SK-N-SH treated with all-trans-retinoic acid at 6 μM for 48 hours (cell line): ENCODE measurements at regions not wholly inside any gene's neighbourhood (a gene's known extent, or its start where the extent isn't known, plus 50 kb on each side); places are given as distances from the start of the nearest gene placed in this dataset.

ENCODE experiments used
- ZNF70 ChIP-seq: fragments of 450-650 bp; formaldehyde crosslinking; IDR thresholded peaks from 2 replicates; pipeline ENCODE4 v1.5.0; 2020; ENCODE audit warnings: mild to moderate bottlenecking, moderate library complexity
- TF ChIP-seq, protein P1 (sequence below): fragments of 250-450 bp; sonication (Bioruptor Pico); IDR thresholded peaks from 2 replicates; pipeline ENCODE4 v1.5.1; 2020; ENCODE audit warnings: low read depth, mild to moderate bottlenecking, moderate library complexity
- TF ChIP-seq, protein P2 (sequence below): fragments of 250-450 bp; sonication (Bioruptor Pico); IDR thresholded peaks from 2 replicates; pipeline ENCODE4 v1.5.1; 2021; ENCODE audit warnings: mild to moderate bottlenecking, moderate library complexity

- TF ChIP-seq, protein P1, sequence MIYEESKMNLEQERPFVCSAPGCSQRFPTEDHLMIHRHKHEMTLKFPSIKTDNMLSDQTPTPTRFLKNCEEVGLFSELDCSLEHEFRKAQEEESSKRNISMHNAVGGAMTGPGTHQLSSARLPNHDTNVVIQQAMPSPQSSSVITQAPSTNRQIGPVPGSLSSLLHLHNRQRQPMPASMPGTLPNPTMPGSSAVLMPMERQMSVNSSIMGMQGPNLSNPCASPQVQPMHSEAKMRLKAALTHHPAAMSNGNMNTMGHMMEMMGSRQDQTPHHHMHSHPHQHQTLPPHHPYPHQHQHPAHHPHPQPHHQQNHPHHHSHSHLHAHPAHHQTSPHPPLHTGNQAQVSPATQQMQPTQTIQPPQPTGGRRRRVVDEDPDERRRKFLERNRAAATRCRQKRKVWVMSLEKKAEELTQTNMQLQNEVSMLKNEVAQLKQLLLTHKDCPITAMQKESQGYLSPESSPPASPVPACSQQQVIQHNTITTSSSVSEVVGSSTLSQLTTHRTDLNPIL (CRISPR knock-in tag), result no peak
- TF ChIP-seq ZNF70 (CRISPR knock-in tag), result no peak
- TF ChIP-seq, protein P2, sequence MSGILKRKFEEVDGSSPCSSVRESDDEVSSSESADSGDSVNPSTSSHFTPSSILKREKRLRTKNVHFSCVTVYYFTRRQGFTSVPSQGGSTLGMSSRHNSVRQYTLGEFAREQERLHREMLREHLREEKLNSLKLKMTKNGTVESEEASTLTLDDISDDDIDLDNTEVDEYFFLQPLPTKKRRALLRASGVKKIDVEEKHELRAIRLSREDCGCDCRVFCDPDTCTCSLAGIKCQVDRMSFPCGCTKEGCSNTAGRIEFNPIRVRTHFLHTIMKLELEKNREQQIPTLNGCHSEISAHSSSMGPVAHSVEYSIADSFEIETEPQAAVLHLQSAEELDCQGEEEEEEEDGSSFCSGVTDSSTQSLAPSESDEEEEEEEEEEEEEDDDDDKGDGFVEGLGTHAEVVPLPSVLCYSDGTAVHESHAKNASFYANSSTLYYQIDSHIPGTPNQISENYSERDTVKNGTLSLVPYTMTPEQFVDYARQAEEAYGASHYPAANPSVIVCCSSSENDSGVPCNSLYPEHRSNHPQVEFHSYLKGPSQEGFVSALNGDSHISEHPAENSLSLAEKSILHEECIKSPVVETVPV, result no peak
Measured at GRCh38 chr18:22623513-22623912, 205.8 kb upstream of the CTAGE1 start.
